H1 (cell line): ENCODE measurements at regions not wholly inside any gene's neighbourhood (a gene's known extent, or its start where the extent isn't known, plus 50 kb on each side); places are given as distances from the start of the nearest gene placed in this dataset.

Experiments used
- CTCF ChIP-seq, 3 experiments: IDR thresholded peaks; 1 replicate in 2 of 3; 2 replicates in 1 of 3; pipeline versions ENCODE4 v1.5.1 to v1.6.1; 2011; ENCODE audit warnings: low read length in 3 of 3, mild to moderate bottlenecking in 3 of 3, inconsistent platforms in 2 of 3, low read depth in 1 of 3, moderate library complexity in 1 of 3; ENCODE audit not compliant: insufficient read depth in 1 of 3; ENCODE audit errors: control extremely low read depth in 1 of 3
- EGR1 ChIP-seq: IDR thresholded peaks from 2 replicates; pipeline ENCODE4 v1.6.1; 2011; ENCODE audit warnings: low read depth, low read length, borderline replicate concordance
- MAFK ChIP-seq: IDR thresholded peaks from 2 replicates; pipeline ENCODE4 v1.6.1; 2012; ENCODE audit warnings: low read depth, mild to moderate bottlenecking, improper control_type of control experiment, low read length
- POLR2AphosphoS5 ChIP-seq: IDR thresholded peaks from 2 replicates; pipeline ENCODE4 v1.6.1; 2011; ENCODE audit warnings: low read depth, low read length
- RFX5 ChIP-seq: IDR thresholded peaks from 2 replicates; pipeline ENCODE4 v1.6.1; 2011; ENCODE audit warnings: low read depth, low read length, improper control_type of control experiment, borderline replicate concordance
- SP1 ChIP-seq: IDR thresholded peaks from 2 replicates; pipeline ENCODE4 v1.6.1; 2011; ENCODE audit warnings: low read depth, low read length
- SRF ChIP-seq: IDR thresholded peaks from 2 replicates; pipeline ENCODE4 v1.6.1; 2011; ENCODE audit warnings: mild to moderate bottlenecking, low read depth, low read length, moderate library complexity
- YY1 ChIP-seq: IDR thresholded peaks from 2 replicates; pipeline ENCODE4 v1.6.1; 2011; ENCODE audit warnings: low read depth, mild to moderate bottlenecking, low read length

GRCh38 chr17:34458266-34458665 is 95.2 kb upstream of the CCL1 start:
- TF ChIP-seq CTCF (IDR thresholded peaks at IDR 0.05; ENCODE audit: control extremely low read depth in 1 of 3, insufficient read depth in 1 of 3, low read depth in 1 of 3, low read length in 3 of 3), result no peak
- TF ChIP-seq YY1, result no peak
- no peak for TF ChIP-seq MAFK
- no peak for TF ChIP-seq EGR1
- no peak for TF ChIP-seq RFX5
- TF ChIP-seq SRF, result no peak
- no peak for TF ChIP-seq POLR2AphosphoS5
- TF ChIP-seq SP1, result no peak
